ENCODE measurements at regions not wholly inside any gene's neighbourhood (a gene's known extent, or its start where the extent isn't known, plus 50 kb on each side); places are given as distances from the start of the nearest gene placed in this dataset.
"Not testable (repeated sequence)": the region's sequence is repeated elsewhere in the genome, so short reads cannot be mapped to it uniquely, and the experiment has no call there.

- intact Hi-C loops (cut with DNase I; ENCODE audit: low total_unique reads), result no loop called here
- WGBS, 2 donors, result 96 to 98% methylated on average over 8 to 13 of the region's 13 CpGs
- TF ChIP-seq POLR2A (IDR thresholded peaks at IDR 0.05), result no peak
- TF ChIP-seq CTCF (IDR thresholded peaks at IDR 0.05), result no peak
- DNase-seq (ENCODE audit: low spot score in 2 of 2), result peak in 1 of 2 donors; percentile 76
- H3K4me3 ChIP-seq (ENCODE audit: low read depth, poor library complexity, severe bottlenecking), result no peak overlapping the region
These were observed 83.9 kb upstream of the RET start for GRCh38 chr10:42992957-42993390.

- H3K4me3 ChIP-seq (ENCODE audit: low read depth, poor library complexity, severe bottlenecking); DNase-seq (ENCODE audit: low spot score in 2 of 2); intact Hi-C loops (cut with DNase I; ENCODE audit: low total_unique reads): not testable (repeated sequence)
- WGBS, 2 donors, result 100% methylated on average over 1 of the region's 2 CpGs
These were observed 82.0 kb upstream of the RET start for GRCh38 chr10:42994909-42995308.

GRCh38 chr10:42995537-42995936 is 81.3 kb upstream of the RET start:
- DNase-seq (ENCODE audit: low spot score in 2 of 2), result no peak
- intact Hi-C loops (cut with DNase I; ENCODE audit: low total_unique reads), result no loop called here
- no peak overlapping the region for H3K4me3 ChIP-seq (ENCODE audit: low read depth, poor library complexity, severe bottlenecking)
- 65 to 74% methylated on average over 2 of the region's 2 CpGs for WGBS, 2 donors
- no peak for TF ChIP-seq POLR2A (IDR thresholded peaks at IDR 0.05)
- TF ChIP-seq CTCF (IDR thresholded peaks at IDR 0.05), result no peak

GRCh38 chr10:42996588-42996987 is 80.3 kb upstream of the RET start:
- TF ChIP-seq CTCF (IDR thresholded peaks at IDR 0.05) (no peak), POLR2A (IDR thresholded peaks at IDR 0.05) (no peak)
- peak in 1 of 2 donors; percentile 63 for DNase-seq (ENCODE audit: low spot score in 2 of 2)
- 81 to 91% methylated on average over 5 of the region's 5 CpGs for WGBS, 2 donors
- intact Hi-C loops (cut with DNase I; ENCODE audit: low total_unique reads), result no loop called here
- no peak overlapping the region for H3K4me3 ChIP-seq (ENCODE audit: low read depth, poor library complexity, severe bottlenecking)

GRCh38 chr10:42997151-42997848 is 79.6 kb upstream of the RET start:
- intact Hi-C loops (cut with DNase I; ENCODE audit: low total_unique reads), result no loop called here
- peak in 1 of 2 donors; percentile 65 for DNase-seq (ENCODE audit: low spot score in 2 of 2)
- no peak overlapping the region for H3K4me3 ChIP-seq (ENCODE audit: low read depth, poor library complexity, severe bottlenecking)
- TF ChIP-seq POLR2A (IDR thresholded peaks at IDR 0.05), result no peak
- no peak for TF ChIP-seq CTCF (IDR thresholded peaks at IDR 0.05)
- WGBS, 2 donors, result 89 to 93% methylated on average over 5 to 6 of the region's 6 CpGs

- peak in 1 of 2 donors; percentile 78 for DNase-seq (ENCODE audit: low spot score in 2 of 2)
- H3K4me3 ChIP-seq (ENCODE audit: low read depth, poor library complexity, severe bottlenecking), result no peak overlapping the region
- WGBS, 2 donors, result 92 to 93% methylated on average over 4 of the region's 4 CpGs
- intact Hi-C loops (cut with DNase I; ENCODE audit: low total_unique reads), result no loop called here
- no peak for TF ChIP-seq POLR2A (IDR thresholded peaks at IDR 0.05)
- no peak for TF ChIP-seq CTCF (IDR thresholded peaks at IDR 0.05)
These were observed 79.1 kb upstream of the RET start for GRCh38 chr10:42997849-42998165.

Measured in lower leg skin (tissue), 4 donors.